HG02588 (cell line): ENCODE measurements at regions not wholly inside any gene's neighbourhood (a gene's known extent, or its start where the extent isn't known, plus 50 kb on each side); places are given as distances from the start of the nearest gene placed in this dataset.

Experiments used
- ATAC-seq: cut with Tn5 transposase; IDR thresholded peaks from one replicate; pipeline ENCODE4 v1.9.1; 2021; ENCODE audit warnings: mild to moderate bottlenecking, moderate library complexity; ENCODE audit not compliant: unreplicated experiment

DNA sequence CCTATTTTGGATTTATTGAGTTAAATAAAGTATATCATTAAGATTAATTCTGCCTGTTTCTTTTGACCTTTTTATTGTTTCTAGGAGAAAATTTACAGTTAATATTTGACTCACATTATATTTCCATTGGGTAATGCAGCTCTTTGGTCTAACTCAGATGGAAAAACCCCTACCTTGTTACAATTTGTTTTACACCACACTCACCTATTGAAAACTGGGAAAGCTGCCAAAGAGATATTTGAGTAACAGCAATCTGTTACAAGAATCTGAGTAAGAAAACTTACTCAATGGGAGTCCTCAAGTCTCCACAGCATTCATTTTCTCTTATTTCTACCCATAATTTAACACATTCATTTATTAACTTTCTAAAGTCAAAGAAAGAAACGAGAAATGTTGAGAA, 108.0 kb upstream of the TLL1 start:
- no peak for ATAC-seq

DNA sequence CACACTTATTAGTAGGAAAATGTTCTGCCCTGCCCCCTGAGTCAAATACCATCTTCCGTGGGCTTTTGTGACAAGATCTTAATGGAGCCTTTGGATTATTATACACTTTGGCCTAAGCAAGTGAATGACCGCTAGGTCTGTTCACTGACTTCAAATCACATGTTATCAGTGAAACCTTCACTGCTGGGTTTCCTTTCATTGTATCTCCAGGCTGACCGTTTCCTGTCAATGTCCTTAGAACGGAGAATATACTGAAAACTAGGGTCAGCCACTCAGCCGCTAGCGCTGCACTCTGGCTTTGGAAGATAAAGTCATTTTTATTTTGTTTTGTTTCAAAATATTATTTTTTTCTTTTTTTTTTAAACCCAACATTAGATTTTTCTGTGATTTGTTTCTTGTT, 107.0 kb upstream of the TLL1 start:
- no peak for ATAC-seq

DNA sequence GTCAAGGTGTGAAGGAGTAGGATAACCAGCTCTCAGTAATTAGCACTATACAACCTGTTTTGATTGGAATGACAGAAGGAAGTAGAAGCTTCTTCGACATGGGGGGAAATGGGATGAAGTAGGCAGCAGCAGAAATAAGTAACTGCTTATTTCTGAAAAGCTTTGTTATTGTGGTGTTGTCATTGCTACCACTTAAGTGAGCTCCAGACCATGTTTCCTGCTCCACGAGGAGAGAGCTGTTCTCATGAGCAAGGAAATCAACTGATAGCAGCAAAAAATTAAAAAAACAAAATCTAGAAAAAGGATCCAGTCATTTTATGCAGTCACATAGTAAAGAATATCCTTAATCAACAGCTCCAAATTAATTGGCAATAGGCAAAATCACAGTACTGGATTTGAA, 106.1 kb upstream of the TLL1 start:
- ATAC-seq = no peak

DNA sequence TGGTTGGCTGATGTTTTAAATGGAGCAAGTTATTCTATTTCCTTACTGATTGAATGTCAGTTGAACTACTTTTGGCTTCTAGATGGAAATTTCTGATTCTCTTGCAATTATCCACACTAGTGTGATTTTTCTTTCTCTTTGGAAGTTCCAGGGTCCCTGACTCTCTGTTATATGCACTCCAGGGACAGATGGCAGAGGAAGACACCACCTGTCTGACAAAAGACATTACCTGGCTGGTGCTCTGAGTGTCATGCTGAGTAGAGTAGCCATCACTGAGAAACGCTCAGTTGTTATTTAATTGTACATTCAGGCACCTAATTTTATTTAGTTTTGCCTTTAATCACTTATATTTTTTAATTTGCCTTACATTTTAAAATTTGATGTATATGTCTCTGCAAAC, 105.4 kb upstream of the TLL1 start:
- no peak for ATAC-seq

DNA sequence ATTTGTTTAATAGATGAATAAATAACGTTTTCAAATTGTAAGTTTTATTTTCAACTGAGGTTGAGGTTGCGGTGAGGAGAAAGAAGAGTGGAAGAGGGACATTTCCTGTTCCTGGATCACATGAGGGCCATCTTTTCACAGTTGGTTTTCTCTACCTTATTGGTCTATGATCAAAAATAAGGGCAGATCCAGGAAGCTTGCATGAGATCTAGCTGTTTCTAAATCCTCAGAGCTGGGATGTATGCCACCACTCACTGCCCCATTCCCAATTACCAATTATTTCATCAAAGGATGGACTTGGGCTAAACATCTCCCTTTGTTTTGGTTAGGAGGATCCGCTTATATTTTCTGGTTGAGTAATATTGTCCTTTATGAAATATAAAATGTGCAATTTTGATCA, 104.8 kb upstream of the TLL1 start:
- ATAC-seq = no peak

DNA sequence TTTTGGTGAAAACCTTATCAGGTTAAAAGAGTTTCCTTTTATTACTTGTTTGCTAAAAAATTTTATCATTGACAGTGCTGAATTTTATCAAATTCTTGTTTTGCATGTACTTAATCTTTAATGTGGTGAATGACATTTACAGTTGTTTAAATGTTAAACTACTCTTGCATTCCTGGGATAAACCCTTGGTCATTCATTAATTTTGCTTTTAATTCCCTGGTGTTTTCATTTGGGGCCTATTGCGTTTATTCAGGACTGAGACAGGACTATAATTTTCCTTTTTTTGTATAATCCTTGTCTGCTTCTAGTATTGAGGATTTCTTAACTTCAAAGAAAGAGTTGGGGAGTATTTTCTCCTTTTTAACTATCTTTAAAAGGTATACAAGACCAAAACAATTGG, 98.7 kb upstream of the TLL1 start:
- no peak for ATAC-seq

DNA sequence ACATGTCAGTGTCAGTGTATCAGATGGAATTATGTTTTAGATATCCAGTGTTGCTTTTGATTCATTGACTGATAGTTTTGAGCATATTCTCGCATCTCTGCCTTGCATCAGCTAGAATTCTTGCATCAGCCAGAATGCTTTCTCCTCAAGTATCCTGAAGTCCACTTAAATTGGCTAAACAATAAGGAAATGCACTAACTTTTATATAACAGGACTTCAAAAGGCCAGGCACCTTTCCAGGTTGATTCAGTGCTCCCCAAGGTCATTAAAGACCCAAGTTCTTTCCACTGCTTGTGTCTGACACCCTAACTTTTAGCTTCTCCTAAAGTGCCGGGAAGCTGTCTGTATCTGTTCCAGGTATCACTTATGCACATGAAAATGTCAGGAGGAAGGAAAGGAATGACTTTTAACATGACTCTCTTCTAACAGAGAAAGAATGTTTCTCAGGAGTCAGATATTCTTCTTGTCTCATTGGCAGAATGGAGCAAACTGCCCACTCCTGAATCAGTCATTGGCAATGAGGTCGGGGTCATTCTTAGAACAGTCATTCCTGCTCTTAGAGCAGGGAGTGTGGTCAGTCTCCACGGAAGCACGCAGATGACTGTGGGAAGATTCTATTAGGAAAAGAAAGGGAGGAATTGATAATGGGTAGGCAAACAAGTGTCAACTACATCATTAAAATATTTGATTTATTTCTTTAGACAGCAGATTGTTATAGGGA, 92.9 kb upstream of the TLL1 start:
- no peak for ATAC-seq

DNA sequence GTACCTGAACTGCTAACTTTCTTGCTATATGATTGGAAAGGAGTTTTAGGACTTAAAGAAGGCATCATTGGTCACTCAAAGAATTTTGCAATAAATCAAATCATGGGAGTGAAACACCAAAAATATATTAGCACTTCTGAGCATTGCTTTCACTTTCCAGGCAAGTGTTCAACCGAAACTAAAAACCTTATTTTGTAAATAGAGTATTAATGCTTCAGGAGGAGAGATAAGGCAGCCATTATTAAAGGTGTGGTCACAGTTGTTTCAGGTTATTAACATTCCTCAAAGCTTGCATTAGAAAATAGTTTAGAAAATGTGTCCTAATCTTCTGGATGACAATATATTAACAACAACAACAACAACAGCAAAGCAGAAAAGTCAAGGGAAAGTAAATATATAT, 92.3 kb upstream of the TLL1 start:
- no peak for ATAC-seq

DNA sequence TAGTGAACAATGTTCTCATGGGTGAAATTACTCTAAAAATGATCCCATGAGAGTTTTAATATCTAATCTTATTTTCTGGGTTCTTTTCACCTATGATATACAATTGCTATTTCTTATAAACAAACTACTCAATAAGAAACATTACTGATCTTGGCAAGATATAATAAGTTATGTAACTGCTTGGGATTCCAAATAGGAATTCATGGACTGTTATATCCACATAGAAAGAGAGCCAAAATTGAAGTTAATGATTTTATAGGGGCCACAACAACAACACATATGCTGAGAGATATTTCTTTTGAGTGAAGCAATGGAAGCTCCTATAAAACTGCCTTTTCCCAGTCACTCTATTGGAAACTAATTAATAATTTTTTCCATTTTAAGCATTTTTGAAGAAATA, 90.4 kb upstream of the TLL1 start:
- ATAC-seq = no peak

DNA sequence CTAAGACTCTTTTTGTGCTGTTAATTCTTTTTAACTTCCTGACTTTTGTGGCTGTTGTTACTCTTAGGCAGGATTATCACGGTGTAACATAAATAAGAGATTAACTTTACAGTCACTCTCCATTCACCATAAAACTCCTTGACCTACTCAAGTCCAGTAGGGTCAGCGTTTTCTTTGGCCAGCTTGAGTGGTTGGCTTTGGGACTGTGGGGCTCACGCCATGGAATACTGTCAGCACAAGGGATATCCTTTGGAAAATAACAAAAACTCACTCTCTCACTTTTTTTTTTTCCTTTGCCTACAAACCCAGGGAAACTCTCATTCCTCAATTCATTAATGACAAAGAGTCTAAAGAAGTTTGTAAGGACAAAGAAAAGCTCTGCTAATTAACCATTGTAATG, 89.4 kb upstream of the TLL1 start:
- ATAC-seq = no peak

DNA sequence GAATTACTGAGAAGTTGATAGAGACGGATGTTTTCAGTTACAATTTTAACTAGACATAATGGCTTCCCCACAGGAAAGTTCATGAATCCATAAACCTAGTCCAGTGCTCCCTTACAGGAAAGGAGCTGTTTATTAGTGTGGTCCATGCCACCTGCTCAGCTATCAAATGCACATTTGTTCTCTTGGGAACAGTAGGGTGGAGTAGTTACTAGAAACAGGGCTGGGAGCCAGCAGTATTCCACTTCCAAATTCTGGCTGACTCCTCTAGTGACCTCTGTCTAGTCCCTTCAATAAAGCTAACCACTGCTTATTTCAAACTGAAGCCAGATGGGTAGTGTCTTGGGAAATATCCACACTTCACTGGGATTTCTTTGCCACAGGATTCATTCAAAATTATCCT, 88.4 kb upstream of the TLL1 start:
- ATAC-seq = no peak

DNA sequence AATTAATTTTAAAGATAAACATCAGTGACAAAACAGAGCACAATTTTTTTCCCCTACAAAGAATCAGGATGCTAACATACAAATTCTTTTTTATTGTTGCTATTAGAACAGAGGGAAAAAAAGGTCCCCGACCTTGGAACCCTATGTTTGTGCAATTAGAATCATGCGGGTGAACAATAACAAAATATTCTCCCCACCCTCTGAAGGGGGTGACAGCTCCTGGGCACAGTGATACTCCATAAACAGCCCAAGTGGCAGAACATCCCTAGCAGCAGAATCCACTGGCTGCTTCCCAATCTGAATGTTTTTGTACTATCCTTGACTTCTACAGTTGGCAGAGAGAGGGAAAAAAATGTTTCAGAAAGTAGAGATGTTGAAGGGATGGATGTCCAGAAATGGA, 87.7 kb upstream of the TLL1 start:
- no peak for ATAC-seq

DNA sequence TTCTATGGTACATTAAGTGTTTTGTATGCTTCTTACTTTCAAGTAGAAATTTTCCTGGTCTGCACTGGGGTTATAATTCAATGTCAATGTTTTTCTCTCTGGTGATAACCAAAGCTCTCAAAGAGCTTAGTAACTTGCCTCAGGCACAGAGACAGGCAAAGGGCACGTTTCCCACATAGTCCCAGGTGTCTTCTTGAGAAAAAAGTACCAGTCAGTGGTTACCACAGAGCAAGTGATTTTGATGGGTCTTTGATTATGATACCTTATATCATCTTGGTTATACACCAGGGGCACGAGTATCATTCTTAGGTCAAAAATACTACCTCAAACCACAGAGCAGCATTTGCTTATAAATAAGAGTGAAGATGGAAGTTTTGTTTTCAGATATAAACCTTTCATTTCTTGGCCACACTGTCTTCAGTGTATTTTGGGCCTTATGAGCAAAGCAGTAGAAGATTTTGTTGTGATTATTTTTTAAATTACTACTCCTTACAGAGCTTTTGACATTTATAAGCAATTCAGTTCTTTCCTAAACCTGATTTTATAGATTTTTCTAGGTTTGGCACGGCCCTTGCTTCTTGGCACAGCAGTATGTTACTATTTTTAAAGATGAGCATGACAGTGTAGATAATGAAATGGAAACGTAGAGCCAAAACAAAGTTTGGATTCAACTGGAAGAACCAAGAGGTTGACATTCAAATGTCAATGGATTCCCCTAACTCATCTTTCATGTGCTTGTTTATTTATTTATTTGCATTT, 85.3 kb upstream of the TLL1 start:
- no peak for ATAC-seq

DNA sequence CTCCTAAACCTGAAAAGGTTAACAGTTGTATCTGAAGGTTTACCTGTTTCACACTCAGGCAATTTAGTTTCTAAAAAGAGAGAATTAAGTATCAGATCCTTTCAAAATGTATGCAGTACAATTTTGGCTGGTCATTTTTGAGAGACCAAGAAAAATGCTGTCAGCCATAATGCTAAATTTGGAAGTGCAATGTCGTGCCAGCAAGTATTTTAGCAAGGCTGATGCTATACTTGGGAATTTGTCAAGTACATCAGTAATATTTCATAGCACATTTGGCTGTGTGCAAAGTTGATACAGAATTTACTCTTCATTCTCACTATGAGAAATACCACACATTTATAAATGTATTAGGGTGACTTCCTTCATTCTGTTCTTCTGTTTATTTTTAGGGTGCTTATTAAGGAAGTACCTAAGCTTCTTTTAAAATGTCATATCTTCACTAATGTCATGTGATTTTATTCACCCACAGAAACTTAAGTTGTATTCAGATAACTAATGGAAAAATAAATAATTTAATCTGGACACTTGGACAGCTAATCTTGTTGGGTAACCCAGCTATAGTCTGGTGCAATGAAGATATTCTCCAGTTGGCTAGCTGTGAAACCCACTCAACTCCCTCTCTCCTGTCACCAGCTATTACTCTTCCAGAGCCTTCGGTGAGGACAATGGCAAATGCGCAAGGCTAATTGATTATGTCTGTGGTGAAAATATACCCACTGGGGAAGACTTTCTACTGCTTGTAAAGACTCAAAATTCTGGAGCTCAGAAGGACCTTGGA, 84.2 kb upstream of the TLL1 start:
- ATAC-seq = no peak

DNA sequence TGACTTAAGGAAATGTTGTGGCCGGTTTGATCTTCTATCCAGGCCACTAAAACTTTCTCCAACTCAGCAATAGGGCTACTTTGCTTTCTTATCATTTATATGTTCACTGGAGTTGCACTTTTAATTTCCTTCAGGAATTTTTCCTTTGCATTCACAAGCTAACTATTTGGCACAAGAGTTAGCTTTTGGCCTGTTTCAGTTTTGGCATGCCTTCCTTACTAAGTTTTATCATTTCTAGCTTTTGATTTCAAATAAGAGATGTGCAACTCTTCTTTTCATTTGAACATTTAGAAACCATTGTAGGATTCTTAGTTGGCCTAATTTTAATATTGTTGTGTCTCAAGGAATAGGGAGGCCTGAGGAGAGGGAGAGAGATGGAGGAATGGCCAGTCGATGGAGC, 79.8 kb upstream of the TLL1 start:
- no peak for ATAC-seq

DNA sequence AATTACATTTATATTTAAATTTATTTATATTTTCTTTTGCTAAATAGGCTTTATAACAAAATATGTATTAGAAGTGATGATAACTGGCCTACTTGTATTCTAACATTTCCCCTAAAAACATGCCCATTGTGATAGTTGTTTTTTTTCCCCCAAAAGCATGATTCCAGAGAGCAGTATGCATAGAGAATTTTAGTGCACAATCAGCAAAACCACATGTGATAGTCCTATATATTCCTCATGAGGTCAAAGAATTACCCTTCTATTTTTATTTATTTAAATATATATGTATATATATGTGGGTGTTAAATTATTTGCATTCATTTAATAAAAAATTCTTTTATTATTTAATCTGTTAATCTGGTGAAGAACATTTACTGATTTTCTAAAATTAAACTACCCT, 78.2 kb upstream of the TLL1 start:
- ATAC-seq = no peak

DNA sequence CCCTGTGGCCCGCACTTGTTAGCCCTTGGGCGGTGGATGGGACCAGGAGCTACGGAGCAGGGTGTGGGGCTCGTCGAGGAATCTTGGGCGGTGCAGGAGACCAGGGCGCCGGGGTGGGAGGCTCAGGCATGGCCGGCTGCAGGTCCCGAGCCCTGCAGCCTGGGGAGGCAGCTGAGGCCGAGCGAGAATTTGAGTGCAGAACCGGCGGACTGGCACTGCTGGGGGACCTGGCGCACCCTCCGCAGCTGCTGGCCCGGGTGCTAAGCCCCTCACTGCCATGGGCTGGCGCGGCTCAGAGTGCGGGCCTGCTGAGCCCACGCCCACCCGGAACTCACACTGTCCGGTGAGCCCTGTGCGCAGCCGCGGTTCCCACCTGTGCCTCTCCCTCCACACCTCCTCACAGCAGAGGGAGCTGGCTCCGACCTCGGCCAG, 73.6 kb upstream of the TLL1 start:
- ATAC-seq = no peak

DNA sequence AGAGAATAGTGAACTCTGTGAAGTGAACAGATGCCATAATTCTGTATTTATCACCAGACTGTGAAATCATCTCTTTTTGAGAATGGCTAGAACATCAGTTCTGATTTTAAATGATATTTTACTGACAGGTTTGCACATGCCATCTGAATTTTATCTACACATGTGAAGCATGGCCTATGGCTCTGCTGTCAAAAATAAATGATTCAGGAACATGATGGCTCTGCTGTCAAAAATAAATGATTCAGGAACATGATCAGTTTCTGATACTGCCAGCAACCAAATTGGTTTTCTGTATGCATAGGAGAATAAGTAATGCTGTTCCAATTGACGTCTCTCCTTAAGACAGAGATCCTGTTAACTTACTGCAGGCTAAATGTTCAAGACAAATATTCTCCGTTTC, 70.6 kb upstream of the TLL1 start:
- no peak for ATAC-seq

DNA sequence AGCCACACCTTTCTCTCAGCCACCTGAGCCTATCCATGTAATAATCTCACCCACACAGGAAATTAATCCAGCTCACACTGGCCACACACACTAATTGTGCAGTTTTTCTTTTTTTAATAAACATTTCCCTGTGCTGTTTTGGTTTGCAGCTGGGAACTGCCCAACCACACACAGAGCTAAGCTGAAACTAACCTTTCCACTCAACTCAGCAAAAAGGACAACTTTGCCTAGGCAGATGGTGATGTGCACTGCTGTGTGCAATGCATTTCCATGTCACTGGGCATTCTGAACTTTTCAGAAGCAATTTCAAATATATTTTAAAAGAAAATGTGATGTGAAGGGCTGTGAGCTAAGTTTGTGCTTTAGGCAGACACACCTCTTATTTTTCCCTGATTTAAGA, 70.0 kb upstream of the TLL1 start:
- ATAC-seq = no peak

DNA sequence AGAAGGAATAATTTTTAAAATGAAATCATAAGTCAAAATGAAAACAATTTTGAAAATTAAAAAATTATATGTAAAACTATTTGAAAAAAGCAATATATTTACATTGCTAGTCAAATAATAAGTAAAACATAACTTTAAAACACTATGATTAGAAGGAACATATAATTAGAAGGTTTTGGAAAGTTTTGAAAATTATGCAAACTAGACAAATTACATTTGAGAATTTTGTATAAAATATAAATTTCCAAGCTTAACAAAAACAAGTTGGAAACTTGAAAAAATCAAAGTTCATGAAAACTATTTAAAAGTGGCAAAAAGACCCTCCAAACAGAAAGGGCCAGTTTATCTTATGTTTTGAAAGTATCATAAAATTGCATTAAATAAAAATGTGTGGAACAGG, 67.6 kb upstream of the TLL1 start:
- no peak for ATAC-seq

DNA sequence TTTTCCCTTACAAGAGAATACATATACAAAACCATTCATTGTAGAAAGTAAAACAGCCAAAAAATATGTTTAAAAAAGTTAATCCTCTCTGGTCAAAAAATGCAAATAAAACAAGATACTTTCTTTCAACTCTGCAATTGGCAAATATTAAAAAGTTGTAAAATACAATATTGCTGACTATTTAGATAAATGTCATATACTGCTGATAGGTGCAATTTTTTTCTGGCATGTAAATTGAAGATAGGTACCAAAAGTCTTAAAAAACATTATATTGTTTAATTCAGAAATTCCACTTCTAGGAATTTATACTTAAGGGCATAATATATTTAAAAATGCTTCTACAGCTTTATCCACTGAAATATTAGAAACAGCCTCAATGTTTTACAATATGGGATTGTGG, 66.4 kb upstream of the TLL1 start:
- ATAC-seq = no peak

DNA sequence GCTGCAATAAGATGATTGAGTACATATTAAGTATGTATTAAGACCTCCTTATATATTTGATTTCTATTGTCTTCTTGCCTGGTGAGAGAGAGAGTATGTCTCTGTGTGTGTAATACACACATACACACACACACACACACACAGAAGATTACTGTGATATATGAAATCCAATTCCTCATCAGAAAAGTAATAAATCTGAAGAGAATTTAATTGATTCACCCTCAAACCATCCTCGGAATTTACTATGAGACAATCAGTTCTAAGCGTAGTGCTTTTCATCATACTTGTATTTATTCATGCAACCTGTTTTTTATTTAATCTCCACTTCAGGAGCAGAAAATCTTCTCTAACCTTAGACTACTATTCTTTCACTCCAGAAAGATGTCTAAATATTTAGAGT, 62.3 kb upstream of the TLL1 start:
- no peak for ATAC-seq
